NCI-H69 (cell line): ENCODE measurements at regions not wholly inside any gene's neighbourhood (a gene's known extent, or its start where the extent isn't known, plus 50 kb on each side); places are given as distances from the start of the nearest gene placed in this dataset.
"Not testable (repeated sequence)": the region's sequence is repeated elsewhere in the genome, so short reads cannot be mapped to it uniquely, and the experiment has no call there.

Experiments
- DNase-seq: peaks from one replicate; lab custom pipeline; 2025; lab: John Stamatoyannopoulos, UW

DNA sequence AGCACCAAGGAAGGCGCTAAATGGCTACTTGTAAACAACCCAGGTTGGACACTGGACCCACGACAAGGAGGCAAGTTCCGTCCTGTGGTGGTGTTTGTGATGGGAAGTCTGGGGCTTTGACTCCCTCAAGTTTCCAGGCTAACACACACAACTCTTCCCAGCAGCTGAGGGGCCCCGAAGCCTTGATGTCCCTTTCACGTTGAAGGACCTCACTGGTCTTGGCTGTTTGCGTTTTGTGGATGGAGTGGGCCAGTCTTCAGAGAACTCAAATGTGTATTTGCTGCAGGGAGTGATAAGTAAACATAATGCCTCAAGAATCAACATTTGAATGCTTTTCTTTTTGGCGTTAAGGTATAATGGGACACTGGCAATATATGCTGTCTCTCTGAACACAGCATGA lies 199.2 kb downstream of the TM9SF2 start:
- DNase-seq, result no peak

DNA sequence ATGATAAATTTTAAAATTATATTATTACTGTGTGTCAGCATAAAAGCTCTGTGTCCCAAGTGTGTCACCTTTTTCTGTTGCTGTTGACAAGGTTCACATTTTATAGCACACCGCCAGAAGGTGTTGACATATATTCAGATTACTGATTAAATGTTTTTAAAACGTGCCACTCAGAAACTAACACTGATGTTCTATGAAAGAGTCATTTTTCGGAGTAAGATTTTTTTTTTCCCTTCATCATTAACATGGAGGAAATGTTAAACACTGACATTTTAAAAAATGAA lies 197.5 kb downstream of the TM9SF2 start:
- DNase-seq, result peak; percentile 36

DNA sequence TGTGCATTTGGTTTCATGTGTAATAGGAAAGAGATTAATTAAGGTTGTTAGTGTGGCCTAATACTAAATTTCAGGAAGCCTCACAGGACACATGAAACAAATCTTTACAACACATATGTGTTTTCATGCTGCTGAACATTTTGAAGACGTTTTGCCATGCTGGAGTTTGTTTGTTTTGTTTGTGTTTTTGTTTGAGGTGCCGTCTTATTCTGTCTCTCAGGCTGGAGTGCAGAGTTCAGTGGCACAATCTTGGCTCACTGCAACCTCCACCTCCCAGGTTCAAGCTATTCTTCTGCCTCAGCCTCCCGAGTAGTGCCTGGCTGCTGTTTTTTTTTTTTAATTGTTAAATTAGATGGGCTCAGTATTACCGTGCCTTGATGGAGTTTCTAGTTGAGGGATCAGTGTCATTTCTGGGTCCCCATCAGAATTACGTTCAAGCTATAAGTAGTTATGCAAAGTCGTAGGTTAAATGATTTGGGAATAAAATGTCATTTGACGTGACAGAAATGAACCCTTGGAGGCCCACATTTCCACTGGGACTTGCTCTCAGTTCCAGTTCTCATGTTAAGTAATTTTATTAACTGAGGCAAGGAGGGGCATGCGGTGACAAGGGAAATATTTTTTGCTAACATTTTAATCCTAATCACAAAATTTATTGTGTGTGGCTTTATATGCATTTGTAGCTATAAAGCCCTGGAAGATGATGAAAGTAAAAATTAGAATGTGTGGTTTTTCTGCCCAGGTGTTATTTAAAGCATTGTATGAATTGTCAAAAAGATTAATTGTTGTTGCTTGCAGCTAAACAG lies 196.9 kb downstream of the TM9SF2 start:
- DNase-seq, result peak; percentile 54

DNA sequence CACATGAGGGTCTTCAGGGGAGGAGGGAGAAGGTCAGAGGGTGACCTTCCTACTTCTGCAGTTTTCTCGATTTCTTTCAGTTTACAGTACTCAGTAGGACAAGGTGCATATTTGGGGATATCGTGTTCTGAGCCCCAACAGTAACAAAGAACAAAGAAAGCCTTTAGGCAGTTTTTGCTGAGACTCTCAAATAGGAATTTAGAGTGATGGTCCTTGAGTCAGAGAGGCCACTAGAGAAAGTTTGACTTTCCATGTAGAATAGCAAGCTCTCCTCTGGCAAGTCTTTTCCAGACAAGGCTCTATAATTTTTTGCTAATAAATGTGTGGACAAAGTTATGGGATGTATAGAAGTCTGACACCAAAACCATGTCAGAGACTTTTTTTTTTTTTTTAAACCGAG lies 194.6 kb downstream of the TM9SF2 start:
- no peak for DNase-seq

DNA sequence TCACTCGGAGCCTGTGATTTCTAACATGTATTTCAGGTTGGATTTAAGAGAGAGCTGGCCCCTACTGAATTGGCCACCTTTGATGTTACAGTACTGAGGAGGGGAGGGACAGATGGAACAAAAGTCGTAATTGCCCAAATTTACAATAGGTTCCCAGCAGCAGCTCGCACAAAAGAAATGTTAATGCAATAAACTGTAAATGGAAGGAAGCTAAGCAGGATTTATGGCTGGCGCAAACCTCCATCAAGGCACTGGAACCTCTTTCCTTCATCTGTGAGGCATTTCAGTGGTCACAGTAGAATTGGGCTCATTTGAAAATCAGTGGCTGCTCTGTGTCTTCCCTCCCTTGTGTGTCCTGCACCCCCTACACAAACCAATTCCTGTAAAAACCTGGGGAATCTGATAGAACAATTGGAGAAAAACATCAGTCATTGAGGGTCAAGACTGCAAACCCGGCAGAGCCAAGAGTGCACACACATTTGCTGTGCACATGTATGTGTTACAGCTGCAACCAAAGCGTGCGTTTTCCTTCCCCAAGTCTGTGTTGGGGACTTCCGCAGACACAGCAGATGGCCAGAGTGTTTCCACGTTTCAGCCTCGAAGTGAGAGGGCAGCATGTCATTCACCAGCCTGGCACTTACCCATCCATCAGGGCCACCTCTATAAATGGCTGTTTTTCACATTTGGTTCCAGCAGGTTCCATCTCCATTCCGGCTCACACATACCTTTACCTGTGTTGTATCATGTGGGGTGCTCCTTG lies 192.8 kb downstream of the TM9SF2 start:
- peak; percentile 96 for DNase-seq

DNA sequence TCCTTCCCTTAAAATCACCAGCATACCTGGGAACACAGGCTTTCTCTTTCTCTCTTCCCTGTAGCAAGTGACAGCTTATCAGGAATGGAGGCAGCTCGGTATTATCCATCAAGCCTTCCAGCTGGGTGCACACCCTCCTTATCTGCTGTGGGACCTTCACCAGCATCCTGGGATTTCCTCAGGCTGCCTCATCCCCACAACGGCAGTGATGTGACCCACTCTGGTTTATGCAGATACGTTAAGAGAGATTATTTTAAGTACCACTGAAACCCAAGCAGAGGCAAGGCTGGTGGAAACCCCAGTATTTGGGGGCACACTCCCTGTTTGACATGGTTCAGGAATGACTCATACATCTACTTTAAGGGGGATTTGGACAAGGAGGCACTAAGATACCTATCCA lies 192.1 kb downstream of the TM9SF2 start:
- DNase-seq, result peak; percentile 68

DNA sequence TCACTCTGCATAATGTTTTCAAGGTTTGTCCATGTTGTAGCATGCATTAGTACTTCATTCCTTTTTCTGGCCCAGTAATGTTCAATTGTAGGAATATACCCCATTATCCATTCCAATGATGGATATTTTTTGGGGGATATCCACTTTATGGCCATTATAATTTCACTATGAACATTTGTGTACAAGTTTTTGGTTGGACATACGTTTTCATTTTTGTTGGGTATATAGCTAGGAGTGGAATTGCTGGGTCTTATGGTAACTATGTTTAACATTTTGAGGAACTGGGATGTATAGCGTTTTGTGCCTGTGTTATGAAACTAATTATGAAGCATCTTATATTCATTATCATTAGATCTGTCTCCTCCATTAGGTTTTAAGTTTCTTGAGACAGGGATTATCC lies 191.6 kb downstream of the TM9SF2 start:
- no peak for DNase-seq

DNA sequence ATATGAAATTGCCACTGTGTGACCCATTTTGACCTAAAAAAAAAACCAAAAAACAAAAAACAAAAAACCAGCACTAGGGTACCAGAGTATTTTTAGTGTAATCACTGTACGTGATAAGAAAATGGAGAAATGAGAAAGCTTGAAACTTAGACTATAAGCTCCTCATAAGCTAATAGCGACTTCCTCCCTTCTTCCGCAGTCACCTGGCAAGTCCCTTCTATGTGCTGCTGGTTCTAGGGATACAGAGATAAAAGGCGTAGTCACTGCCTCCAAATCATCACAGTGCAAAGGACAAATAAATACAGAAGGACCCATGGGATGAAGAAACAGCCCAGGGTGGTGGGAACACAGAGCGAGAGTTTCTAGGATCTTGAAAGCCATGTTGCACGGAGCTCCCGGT lies 190.3 kb downstream of the TM9SF2 start:
- peak; percentile 87 for DNase-seq

DNA sequence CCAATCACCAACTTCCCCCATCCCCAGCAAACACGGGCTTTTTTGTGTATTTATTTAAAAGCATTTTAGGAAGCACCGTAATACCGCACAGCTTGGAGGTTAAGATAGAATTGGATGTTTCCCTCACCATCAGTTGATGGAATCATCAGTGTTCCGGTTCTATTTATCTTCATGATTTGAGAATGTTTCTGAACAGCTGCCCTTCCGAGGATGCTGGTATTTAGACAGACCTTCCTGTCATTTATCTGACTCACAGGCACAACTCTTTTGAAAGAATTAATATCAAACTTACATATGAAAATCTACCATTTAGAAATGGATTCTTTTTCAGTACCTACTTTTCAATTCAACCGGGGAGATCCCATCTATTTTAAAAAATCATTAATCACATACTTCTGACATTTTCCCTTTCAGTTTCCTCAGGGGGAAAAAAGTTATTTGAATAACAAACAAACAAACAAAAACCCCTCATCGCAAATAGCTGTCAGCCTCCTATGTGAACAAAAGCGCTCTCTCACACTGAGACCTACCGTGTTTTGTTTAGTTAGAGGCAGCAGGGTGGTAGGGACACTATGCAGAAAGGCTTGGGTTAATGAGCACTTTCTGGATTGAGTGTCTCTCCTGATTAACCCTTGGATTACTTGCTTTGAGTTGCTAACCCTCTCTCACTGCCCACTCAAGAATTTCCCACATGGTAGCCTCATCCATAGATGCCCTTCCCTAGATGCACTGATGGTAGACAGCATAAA lies 189.3 kb downstream of the TM9SF2 start:
- peak; percentile 95 for DNase-seq

DNA sequence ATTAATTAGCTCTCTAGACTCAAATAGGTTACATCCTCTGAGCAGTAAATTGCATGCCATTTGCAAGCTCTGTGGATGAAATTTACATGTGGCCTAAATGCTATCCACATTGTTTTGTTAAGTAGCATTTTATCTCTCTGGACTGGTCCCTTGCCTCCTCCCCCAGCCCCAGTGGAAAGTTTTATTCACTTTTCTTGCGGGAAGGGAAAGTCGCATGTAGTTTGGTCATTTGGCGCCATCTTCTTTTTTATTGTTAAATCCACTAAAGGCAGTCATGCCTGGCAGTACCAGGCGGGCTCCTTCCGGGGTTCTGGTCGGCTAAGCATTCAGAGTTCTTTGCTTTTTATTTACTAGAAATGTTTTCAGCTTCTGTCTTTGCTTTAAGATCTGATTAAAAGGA lies 188.7 kb downstream of the TM9SF2 start:
- DNase-seq, result peak; percentile 79

DNA sequence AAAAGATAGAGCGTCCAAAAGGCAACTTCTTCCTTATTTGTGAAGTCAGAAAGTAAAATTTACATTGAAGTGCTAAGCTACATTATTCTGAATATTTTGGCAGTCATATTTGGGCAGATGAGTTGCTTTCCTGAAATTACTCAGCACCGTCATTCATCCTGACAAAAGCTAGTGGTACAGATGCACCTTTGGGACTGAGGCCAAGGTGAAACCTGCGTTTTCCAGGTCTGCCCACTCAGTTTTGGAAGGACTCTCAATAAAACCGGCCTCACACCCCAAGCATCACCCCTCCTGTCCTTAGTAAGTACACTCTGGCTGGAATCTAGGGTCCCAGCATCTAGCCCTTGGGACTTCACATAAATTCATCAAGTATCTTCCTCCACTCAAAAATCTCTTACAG lies 187.5 kb downstream of the TM9SF2 start:
- DNase-seq, result peak; percentile 88

DNA sequence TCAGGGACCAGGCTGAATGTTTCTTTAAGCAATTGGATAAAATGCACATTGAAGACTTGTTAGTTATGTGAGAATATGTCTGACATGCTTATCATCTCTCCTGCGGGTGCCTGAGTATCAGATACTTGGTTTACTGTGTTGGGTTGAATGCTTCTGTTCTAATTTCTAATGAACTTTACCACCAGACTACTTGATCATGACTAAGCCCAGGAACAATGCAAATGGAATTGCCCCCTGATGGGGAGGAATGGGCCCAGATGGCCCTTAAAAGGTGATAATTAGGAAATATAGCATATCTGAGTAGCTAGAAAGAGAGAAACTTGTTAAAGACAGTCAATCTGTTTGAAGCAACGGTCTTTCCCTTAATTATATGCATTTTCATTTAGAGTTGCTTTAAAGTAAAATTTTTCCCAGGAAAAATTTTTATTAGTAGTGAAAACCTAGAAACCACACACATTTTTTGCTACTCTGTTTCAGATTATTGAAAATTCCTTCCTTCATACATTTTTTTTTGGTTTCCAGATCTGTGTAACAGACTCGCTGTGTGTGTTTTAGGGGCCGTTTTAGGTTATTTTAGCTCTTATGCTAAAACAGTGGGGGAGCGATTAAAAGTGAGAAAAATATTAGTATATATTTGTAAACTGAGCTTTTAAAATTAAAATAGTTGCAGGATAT lies 186.6 kb downstream of the TM9SF2 start:
- peak; percentile 91 for DNase-seq

DNA sequence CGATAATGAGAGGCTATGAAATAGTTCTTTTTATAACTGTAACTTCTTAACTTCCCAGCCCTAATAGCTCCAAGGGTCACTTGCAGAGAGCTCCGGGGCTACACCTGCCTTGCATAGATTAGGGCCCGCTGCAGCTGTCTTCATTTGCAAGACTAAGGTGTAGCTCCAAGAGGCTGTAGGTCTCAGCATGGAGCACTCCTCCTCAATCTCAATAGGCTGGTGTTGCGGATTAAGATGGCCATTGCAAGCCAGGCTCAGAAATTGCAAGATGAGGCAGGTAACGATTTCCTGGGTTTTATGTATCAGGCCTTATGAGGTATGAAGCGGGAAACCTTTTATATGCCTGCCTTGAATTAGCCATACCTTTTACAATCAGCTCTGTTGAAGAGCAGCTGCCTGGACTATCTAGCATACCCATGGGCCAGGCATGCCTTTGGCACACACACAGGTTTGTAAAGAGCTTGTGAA lies 185.7 kb downstream of the TM9SF2 start:
- peak; percentile 84 for DNase-seq

DNA sequence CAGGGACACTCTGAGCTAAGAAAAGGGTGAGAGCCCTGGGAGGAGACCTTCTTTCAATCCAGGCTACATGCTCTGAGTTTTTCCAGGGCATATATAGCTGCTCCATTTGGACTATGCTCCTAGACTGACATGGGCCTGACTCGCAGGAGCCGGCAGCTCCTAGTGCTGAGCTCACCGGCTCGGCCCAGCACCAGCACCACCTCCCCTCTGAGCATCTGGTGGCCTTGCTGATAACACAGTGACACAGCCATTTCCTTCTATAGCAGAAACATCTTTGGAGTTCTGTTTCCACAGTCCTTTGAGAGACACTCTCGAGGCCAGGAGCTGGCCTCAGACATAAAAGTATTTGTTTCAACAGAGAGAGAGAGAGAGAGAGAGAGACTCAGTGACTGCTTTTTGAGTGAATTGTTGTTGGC lies 184.9 kb downstream of the TM9SF2 start:
- DNase-seq, result peak; percentile 67

DNA sequence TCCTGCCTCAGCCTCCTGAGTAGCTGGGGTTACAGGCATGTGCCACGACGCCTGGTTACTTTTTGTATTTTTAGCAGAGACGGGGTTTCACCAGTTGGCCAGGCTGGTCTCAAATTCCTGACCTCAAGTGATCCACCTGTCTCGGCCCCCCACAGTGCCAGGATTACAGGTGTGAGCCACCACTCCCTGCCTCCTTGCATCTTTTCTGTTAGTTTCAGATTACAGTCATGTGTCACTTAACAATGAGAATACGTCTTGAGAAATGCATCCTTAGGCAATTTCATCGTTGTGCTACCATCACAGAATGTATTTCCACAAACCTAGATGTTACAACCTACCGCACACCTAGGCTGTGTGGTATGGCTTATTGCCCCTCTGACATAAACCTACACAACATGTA lies 180.4 kb downstream of the TM9SF2 start:
- peak; percentile 57 for DNase-seq

DNA sequence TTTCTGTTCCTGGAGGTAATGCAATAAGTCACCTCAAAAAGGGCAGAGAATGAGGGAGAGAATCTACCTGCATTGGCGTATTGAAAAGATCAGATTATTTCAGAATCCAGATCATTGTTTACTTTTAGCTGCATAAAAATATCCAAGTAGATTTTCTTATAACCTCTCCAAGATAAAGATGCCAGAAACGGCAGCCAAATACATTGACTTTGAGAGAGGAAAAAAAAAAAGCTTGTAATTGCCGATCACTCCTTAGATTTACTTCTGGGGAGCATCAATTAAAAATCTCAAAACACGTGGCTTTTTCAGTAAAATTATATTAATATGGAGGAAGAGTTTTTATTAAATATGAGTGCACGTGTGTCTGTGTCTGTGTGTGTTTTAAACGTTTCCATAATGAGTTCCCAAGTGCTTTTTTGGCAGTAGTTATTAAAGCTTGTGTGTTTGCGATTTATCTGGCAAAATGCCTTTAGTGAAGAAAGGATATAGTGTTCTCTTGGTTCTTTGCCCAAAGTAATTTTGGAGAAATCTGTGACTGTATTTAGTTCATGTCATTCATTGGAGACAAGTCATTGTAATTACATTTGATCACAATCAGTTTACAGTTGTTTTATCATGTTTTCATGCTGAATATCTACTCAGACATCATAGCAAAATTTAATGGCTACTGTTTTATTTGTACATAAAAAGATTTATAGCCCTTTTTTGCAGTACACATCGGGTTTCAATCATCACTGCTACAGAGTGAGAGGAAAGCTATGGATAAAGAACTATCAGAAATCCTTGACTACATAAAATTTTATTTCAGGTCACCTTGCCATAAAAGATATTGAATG lies 176.1 kb downstream of the TM9SF2 start:
- DNase-seq, result peak; percentile 97

DNA sequence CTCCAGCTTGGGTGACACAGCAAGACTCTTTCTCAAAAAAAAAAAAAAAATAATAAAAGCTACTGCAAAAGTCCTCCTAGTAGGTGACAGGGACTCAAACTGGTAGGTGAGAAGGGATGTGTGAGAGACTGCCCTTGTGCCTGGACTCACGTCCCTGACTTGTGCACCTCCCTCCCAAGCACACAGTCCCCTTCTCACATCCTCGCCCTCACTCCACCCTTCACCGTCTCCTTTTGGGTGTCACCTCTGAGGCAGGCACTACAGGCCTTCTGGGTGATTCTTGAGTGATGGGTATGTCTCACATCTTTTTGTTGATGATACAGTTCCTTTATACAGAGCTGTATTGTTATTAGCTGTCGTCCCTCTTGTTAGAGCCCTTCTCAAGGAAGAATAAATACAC lies 170.5 kb downstream of the TM9SF2 start:
- no peak for DNase-seq

DNA sequence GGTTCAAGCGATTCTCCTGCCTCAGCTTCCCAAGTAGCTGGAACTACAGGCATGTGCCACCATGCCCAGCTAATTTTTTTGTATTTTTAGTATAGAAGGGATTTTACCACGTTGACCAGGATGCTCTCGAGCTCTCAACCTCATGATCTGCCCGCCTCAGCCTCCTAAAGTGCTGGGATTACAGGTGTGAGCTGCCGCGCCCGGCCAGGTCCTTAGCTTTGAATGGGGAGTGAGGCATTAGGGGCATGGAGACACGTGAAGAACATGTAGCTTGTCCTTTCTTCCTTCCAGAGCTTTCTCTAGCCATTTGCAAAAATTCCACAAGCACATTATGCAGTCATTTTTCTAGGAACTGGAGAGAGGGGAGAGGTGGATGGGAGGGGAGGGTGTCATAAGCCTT lies 167.8 kb downstream of the TM9SF2 start:
- not testable (repeated sequence) for DNase-seq

DNA sequence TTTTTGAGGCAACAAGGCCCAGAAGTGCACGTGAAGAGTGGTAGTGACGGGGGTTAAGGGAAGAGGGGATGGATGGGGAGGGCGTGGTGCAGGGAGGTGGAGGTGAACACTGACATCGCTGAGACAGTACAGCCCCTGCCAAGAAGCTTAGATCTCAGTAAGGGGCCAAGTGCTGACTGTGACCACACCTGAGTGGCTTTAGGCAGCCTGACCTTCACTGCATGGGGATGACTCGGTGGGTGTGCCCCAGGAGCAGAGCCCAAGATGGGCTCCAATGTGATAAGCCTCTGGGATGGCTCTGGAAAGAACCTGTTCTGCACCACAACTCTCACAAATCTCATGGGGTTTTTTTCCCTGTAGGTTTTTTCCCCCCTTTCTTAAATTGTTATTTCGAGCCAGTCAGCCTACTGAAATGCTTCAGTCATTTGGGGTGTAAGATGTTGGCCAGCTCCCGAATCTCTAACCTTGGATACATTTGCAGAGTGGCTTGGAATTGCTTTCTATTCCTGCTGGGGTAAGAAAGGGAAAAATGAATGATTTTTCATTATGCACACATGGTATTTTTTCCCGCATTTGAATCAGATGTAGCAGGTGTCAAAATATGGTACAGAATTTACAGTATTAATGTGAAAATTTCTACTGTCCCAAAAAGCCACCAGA lies 165.0 kb downstream of the TM9SF2 start:
- DNase-seq, result peak; percentile 93

DNA sequence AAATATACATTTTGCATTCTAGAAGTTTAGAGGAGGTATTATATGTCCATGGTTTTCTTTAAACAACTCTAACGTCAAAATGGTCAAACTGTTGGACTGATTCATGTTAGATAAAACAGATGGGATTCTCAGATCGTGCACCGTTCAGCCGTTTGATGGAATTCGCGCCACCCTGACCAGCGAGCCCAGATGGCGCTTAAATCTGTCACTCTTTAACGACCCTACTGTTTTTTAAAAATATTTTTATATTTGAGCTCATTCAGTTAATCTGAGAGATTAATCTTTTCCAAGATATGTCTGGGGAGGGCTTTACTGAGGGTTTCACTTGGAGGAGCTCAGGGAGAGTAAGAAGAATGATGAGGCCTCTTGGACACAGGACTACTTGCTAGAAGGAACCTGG lies 164.4 kb downstream of the TM9SF2 start:
- DNase-seq, result peak; percentile 84

DNA sequence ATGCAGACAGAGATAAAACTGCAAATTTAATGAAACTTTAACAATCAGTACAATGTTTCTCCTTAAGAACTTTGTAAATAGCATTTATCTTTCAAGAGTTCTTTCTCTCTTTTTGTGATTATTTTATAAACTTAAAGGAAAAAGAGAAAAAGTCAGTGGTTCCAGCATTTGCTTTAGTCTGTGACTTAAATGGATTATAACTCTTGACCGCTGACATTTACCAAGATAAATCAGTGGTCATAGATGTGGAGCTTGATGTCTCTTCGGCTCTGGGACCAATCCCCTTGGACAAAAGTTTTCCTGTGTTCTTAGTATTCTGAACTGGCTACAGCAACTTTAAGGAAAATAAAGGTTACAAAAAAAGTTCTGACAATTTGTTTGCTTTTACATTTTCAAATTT lies 162.6 kb downstream of the TM9SF2 start:
- DNase-seq, result peak; percentile 76
